ENCODE measurements at regions not wholly inside any gene's neighbourhood (a gene's known extent, or its start where the extent isn't known, plus 50 kb on each side); places are given as distances from the start of the nearest gene placed in this dataset.

DNA sequence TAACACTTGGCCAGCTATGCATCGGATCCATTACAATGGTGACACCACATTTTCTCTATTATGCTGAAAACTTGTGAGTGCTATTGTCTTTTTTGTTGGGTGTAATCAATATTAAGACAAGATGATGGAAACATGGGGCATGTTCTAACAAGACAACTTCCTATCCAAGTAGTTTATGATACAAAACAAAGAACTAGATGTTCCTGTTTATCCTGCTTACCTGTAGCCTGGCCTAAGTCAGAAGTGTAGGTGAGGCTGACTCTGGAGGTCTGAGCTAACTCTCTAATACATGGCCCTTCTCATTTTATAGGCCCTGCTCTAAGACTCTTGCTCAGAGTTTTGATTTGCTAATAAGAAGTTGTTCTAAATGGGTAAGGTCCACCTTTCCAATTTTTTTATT, 242.4 kb upstream of the STXBP5 start:
- no peak for TF ChIP-seq CTCF (IDR thresholded peaks at IDR 0.05)
- TF ChIP-seq POLR2A (IDR thresholded peaks at IDR 0.05): no peak
